GM18858 (cell line): ENCODE measurements at regions not wholly inside any gene's neighbourhood (a gene's known extent, or its start where the extent isn't known, plus 50 kb on each side); places are given as distances from the start of the nearest gene placed in this dataset.

Source experiments
- ATAC-seq: cut with Tn5 transposase; IDR thresholded peaks from one replicate; pipeline ENCODE4 v1.9.1; 2021; ENCODE audit not compliant: unreplicated experiment

- ATAC-seq = no peak
These were observed 51.4 kb upstream of the CHMP2B start for GRCh38 chr3:87175732-87176131.

GRCh38 chr3:87173776-87174175 lies 53.3 kb upstream of the CHMP2B start:
- no peak for ATAC-seq

- no peak for ATAC-seq
These were observed 54.0 kb upstream of the CHMP2B start for GRCh38 chr3:87173071-87173470.

GRCh38 chr3:87167628-87168456 lies 59.3 kb upstream of the CHMP2B start:
- no peak for ATAC-seq

GRCh38 chr3:87164245-87164644 lies 62.9 kb upstream of the CHMP2B start:
- no peak for ATAC-seq

GRCh38 chr3:87161851-87162250 lies 65.3 kb upstream of the CHMP2B start:
- ATAC-seq = no peak

GRCh38 chr3:87161417-87161816 lies 65.7 kb upstream of the CHMP2B start:
- no peak for ATAC-seq

- no peak for ATAC-seq
These were observed 66.1 kb upstream of the CHMP2B start for GRCh38 chr3:87161013-87161412.

- ATAC-seq = no peak
These were observed 68.3 kb upstream of the CHMP2B start for GRCh38 chr3:87158823-87159222.

- no peak for ATAC-seq
These were observed 79.1 kb upstream of the CHMP2B start for GRCh38 chr3:87148020-87148419.

GRCh38 chr3:87147562-87147961 lies 79.5 kb upstream of the CHMP2B start:
- no peak for ATAC-seq

GRCh38 chr3:87145553-87145952 lies 81.6 kb upstream of the CHMP2B start:
- peak; percentile 77 for ATAC-seq

GRCh38 chr3:87136066-87136596 lies 91.0 kb upstream of the CHMP2B start:
- no peak for ATAC-seq

GRCh38 chr3:87135412-87135811 lies 91.7 kb upstream of the CHMP2B start:
- no peak for ATAC-seq

GRCh38 chr3:87132801-87133200 lies 94.3 kb upstream of the CHMP2B start:
- no peak for ATAC-seq

- ATAC-seq = no peak
These were observed 99.1 kb upstream of the CHMP2B start for GRCh38 chr3:87128006-87128405.

GRCh38 chr3:87127281-87127680 lies 99.8 kb upstream of the CHMP2B start:
- no peak for ATAC-seq

- ATAC-seq = no peak
These were observed 100.8 kb upstream of the CHMP2B start for GRCh38 chr3:87126321-87126720.

GRCh38 chr3:87125116-87125515 lies 102.0 kb upstream of the CHMP2B start:
- ATAC-seq = no peak

GRCh38 chr3:87122766-87123165 lies 104.3 kb upstream of the CHMP2B start:
- ATAC-seq = no peak

GRCh38 chr3:87121856-87122255 lies 105.3 kb upstream of the CHMP2B start:
- no peak for ATAC-seq

GRCh38 chr3:87120881-87121280 lies 106.2 kb upstream of the CHMP2B start:
- no peak for ATAC-seq

GRCh38 chr3:87120236-87120635 lies 106.9 kb upstream of the CHMP2B start:
- ATAC-seq = no peak
